ENCODE measurements at regions not wholly inside any gene's neighbourhood (a gene's known extent, or its start where the extent isn't known, plus 50 kb on each side); places are given as distances from the start of the nearest gene placed in this dataset.
A peak's percentile ranks its signal among the peaks of the same experiment; 100 is the strongest.

GRCh38 chr1:229184066-229184465, 86.8 kb upstream of the RAB4A start:
- Mint-ChIP-seq H3K27me3 (peaks cover 11% of the 10 kb centered on the region), H3K4me1 (peaks cover 22% of the 10 kb centered on the region), H3K4me3 (no peak overlapping the region), H3K27ac (no peak overlapping the region), H3K36me3 (ENCODE audit: low read depth) (no peaks in the 10 kb centered on the region), H3K9me3 (no peaks in the 10 kb centered on the region)
- no peak for DNase-seq
- ChIA-PET POLR2A (no interaction called here), CTCF (no interaction called here)

GRCh38 chr1:229185963-229186362, 84.9 kb upstream of the RAB4A start:
- no peak for DNase-seq
- Mint-ChIP-seq H3K4me3 (no peak overlapping the region), H3K4me1 (peaks cover 23% of the 10 kb centered on the region), H3K36me3 (ENCODE audit: low read depth) (no peaks in the 10 kb centered on the region), H3K27me3 (peaks cover 19% of the 10 kb centered on the region), H3K27ac (peak overlapping the region; percentile 51), H3K9me3 (no peaks in the 10 kb centered on the region)
- ChIA-PET POLR2A (interaction anchor here (0.8 to 1.3 kb wide), 3 partner anchors 21 to 56 kb away, joined by 3 to 5 read pairs (median 3); no protein-coding TSS in a partner anchor), CTCF (interaction anchor here (2.0 kb wide), 1 partner anchor 42 kb away, joined by 9 read pairs; no protein-coding TSS in a partner anchor)

- H3K27me3 Mint-ChIP-seq = peaks cover 19% of the 10 kb centered on the region
- CTCF ChIA-PET = interaction anchor here (2.0 kb wide), 1 partner anchor 41 kb away, joined by 9 read pairs; no protein-coding TSS in a partner anchor
- H3K9me3 Mint-ChIP-seq = no peaks in the 10 kb centered on the region
- POLR2A ChIA-PET = interaction anchor here (0.7 to 1.3 kb wide), 4 partner anchors 13 to 57 kb away, joined by 3 to 5 read pairs (median 3); no protein-coding TSS in a partner anchor
- peak overlapping the region; percentile 51 for H3K27ac Mint-ChIP-seq
- H3K36me3 Mint-ChIP-seq (ENCODE audit: low read depth) = no peaks in the 10 kb centered on the region
- peaks cover 27% of the 10 kb centered on the region for H3K4me1 Mint-ChIP-seq
- no peak overlapping the region for H3K4me3 Mint-ChIP-seq
- DNase-seq = peak; percentile 44
These were observed 84.4 kb upstream of the RAB4A start for GRCh38 chr1:229186373-229187056.

GRCh38 chr1:229190057-229190575, 80.8 kb upstream of the RAB4A start:
- Mint-ChIP-seq H3K27me3 (peaks cover 20% of the 10 kb centered on the region), H3K4me3 (no peak overlapping the region), H3K36me3 (ENCODE audit: low read depth) (no peaks in the 10 kb centered on the region), H3K4me1 (peaks cover 31% of the 10 kb centered on the region), H3K27ac (no peak overlapping the region), H3K9me3 (no peaks in the 10 kb centered on the region)
- ChIA-PET CTCF (no interaction called here), POLR2A (no interaction called here)
- no peak for DNase-seq

- POLR2A ChIA-PET = interaction anchor here (0.7 kb wide), 1 partner anchor 8 kb away, joined by 3 read pairs; no protein-coding TSS in a partner anchor
- CTCF ChIA-PET = no interaction called here
- DNase-seq = no peak
- Mint-ChIP-seq H3K27me3 (peaks cover 20% of the 10 kb centered on the region), H3K4me3 (no peak overlapping the region), H3K27ac (no peak overlapping the region), H3K4me1 (peaks cover 25% of the 10 kb centered on the region), H3K9me3 (no peaks in the 10 kb centered on the region), H3K36me3 (ENCODE audit: low read depth) (no peaks in the 10 kb centered on the region)
These were observed 79.7 kb upstream of the RAB4A start for GRCh38 chr1:229191066-229191674.

GRCh38 chr1:229192031-229192430, 78.9 kb upstream of the RAB4A start:
- peaks cover 17% of the 10 kb centered on the region for H3K4me1 Mint-ChIP-seq
- H3K4me3 Mint-ChIP-seq = no peak overlapping the region
- H3K36me3 Mint-ChIP-seq (ENCODE audit: low read depth) = no peaks in the 10 kb centered on the region
- DNase-seq = no peak
- POLR2A ChIA-PET = no interaction called here
- H3K27me3 Mint-ChIP-seq = peaks cover 20% of the 10 kb centered on the region
- CTCF ChIA-PET = no interaction called here
- no peaks in the 10 kb centered on the region for H3K9me3 Mint-ChIP-seq
- H3K27ac Mint-ChIP-seq = no peak overlapping the region

- H3K27me3 Mint-ChIP-seq = peaks cover 20% of the 10 kb centered on the region
- no peak overlapping the region for H3K27ac Mint-ChIP-seq
- H3K36me3 Mint-ChIP-seq (ENCODE audit: low read depth) = no peaks in the 10 kb centered on the region
- ChIA-PET CTCF (no interaction called here), POLR2A (interaction anchor here (0.6 kb wide), 1 partner anchor 21 kb away, joined by 3 read pairs; no protein-coding TSS in a partner anchor)
- H3K4me1 Mint-ChIP-seq = peaks cover 15% of the 10 kb centered on the region
- no peak for DNase-seq
- H3K4me3 Mint-ChIP-seq = no peak overlapping the region
- H3K9me3 Mint-ChIP-seq = no peaks in the 10 kb centered on the region
These were observed 78.1 kb upstream of the RAB4A start for GRCh38 chr1:229192853-229193252.

- peaks cover 18% of the 10 kb centered on the region for H3K4me1 Mint-ChIP-seq
- H3K27ac Mint-ChIP-seq = no peak overlapping the region
- H3K36me3 Mint-ChIP-seq (ENCODE audit: low read depth) = no peaks in the 10 kb centered on the region
- H3K27me3 Mint-ChIP-seq = peaks cover 14% of the 10 kb centered on the region
- ChIA-PET CTCF (no interaction called here), POLR2A (no interaction called here)
- no peaks in the 10 kb centered on the region for H3K9me3 Mint-ChIP-seq
- DNase-seq = no peak
- H3K4me3 Mint-ChIP-seq = no peak overlapping the region
These were observed 76.8 kb upstream of the RAB4A start for GRCh38 chr1:229194096-229194495.

- ChIA-PET POLR2A (no interaction called here), CTCF (no interaction called here)
- Mint-ChIP-seq H3K4me1 (peaks cover 29% of the 10 kb centered on the region), H3K27me3 (peaks cover 10% of the 10 kb centered on the region), H3K27ac (no peak overlapping the region), H3K9me3 (no peaks in the 10 kb centered on the region), H3K4me3 (no peak overlapping the region), H3K36me3 (ENCODE audit: low read depth) (no peaks in the 10 kb centered on the region)
- no peak for DNase-seq
These were observed 75.7 kb upstream of the RAB4A start for GRCh38 chr1:229195246-229195645.

GRCh38 chr1:229196404-229197264, 74.3 kb upstream of the RAB4A start:
- DNase-seq = no peak
- Mint-ChIP-seq H3K27me3 (peaks cover 11% of the 10 kb centered on the region), H3K9me3 (no peaks in the 10 kb centered on the region), H3K4me1 (peaks cover 30% of the 10 kb centered on the region), H3K27ac (no peak overlapping the region), H3K36me3 (ENCODE audit: low read depth) (no peaks in the 10 kb centered on the region), H3K4me3 (no peak overlapping the region)
- ChIA-PET CTCF (no interaction called here), POLR2A (no interaction called here)

GRCh38 chr1:229197265-229197585, 73.7 kb upstream of the RAB4A start:
- no peak overlapping the region for H3K27ac Mint-ChIP-seq
- no peak for DNase-seq
- H3K36me3 Mint-ChIP-seq (ENCODE audit: low read depth) = no peaks in the 10 kb centered on the region
- peaks cover 25% of the 10 kb centered on the region for H3K4me1 Mint-ChIP-seq
- CTCF ChIA-PET = no interaction called here
- POLR2A ChIA-PET = no interaction called here
- H3K4me3 Mint-ChIP-seq = no peak overlapping the region
- H3K27me3 Mint-ChIP-seq = peaks cover 11% of the 10 kb centered on the region
- no peaks in the 10 kb centered on the region for H3K9me3 Mint-ChIP-seq

GRCh38 chr1:229199261-229200243, 71.4 kb upstream of the RAB4A start:
- peak; percentile 56 for DNase-seq
- Mint-ChIP-seq H3K36me3 (ENCODE audit: low read depth) (no peaks in the 10 kb centered on the region), H3K4me1 (peaks cover 22% of the 10 kb centered on the region), H3K4me3 (peak overlapping the region; percentile 51), H3K27me3 (peaks cover 5% of the 10 kb centered on the region), H3K27ac (peak overlapping the region; percentile 66), H3K9me3 (no peaks in the 10 kb centered on the region)
- ChIA-PET CTCF (no interaction called here), POLR2A (interaction anchor here (0.6 to 0.7 kb wide), 2 partner anchors 9 to 13 kb away, joined by 3 read pairs; no protein-coding TSS in a partner anchor)

Measured in activated CD4-positive, alpha-beta memory T cell treated with anti-CD3 and anti-CD28 coated beads, Interleukin-2, amount 10 ng/mL, durations not matched to agents 7 days and 5 days (primary cell).